ENCODE measurements at regions not wholly inside any gene's neighbourhood (a gene's known extent, or its start where the extent isn't known, plus 50 kb on each side); places are given as distances from the start of the nearest gene placed in this dataset.

DNA sequence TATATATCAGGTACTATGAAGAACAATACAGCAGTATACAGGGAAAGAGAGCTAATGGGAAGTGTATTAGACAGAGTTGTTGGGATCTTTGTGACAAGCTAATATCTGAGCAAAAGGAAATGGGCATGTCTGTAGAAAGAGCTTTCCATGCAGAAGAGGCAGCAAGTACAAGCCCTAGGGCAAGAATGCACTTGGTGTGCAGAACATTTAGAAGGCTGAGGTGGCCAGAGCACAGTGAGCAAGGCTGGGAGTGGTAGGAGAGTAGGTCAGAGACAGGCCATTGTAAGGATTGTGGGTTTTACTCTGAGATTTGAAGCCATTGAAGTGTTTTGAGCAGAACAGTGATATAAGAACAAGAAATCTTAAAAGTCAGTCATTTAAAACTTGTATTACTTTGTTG is 353.9 kb upstream of the TGFBR2 start:
- TF ChIP-seq, protein P1, sequence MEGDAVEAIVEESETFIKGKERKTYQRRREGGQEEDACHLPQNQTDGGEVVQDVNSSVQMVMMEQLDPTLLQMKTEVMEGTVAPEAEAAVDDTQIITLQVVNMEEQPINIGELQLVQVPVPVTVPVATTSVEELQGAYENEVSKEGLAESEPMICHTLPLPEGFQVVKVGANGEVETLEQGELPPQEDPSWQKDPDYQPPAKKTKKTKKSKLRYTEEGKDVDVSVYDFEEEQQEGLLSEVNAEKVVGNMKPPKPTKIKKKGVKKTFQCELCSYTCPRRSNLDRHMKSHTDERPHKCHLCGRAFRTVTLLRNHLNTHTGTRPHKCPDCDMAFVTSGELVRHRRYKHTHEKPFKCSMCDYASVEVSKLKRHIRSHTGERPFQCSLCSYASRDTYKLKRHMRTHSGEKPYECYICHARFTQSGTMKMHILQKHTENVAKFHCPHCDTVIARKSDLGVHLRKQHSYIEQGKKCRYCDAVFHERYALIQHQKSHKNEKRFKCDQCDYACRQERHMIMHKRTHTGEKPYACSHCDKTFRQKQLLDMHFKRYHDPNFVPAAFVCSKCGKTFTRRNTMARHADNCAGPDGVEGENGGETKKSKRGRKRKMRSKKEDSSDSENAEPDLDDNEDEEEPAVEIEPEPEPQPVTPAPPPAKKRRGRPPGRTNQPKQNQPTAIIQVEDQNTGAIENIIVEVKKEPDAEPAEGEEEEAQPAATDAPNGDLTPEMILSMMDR (IDR thresholded peaks at IDR 0.05) = no peak
- no peak for TF ChIP-seq POLR2A (IDR thresholded peaks at IDR 0.05)
